Keratinocyte (primary cell): ENCODE measurements at regions not wholly inside any gene's neighbourhood (a gene's known extent, or its start where the extent isn't known, plus 50 kb on each side); places are given as distances from the start of the nearest gene placed in this dataset.

Source experiments
- CTCF ChIP-seq, 3 experiments: IDR thresholded peaks in 1 of 3; conservative IDR thresholded peaks in 1 of 3; optimal IDR thresholded peaks in 1 of 3; 2 replicates in 2 of 3; 3 replicates in 1 of 3; pipeline versions ENCODE3 to v1.5.1; 2011; ENCODE audit warnings: low read length in 3 of 3, mild to moderate bottlenecking in 3 of 3, moderate library complexity in 2 of 3, control low read depth in 1 of 3, inconsistent platforms in 1 of 3; ENCODE audit not compliant: insufficient read depth in 2 of 3; ENCODE audit errors: extremely low read depth in 1 of 3
- EZH2 ChIP-seq: IDR thresholded peaks from one replicate; pipeline ENCODE4 v1.6.1; 2012; ENCODE audit warnings: inconsistent platforms, mild to moderate bottlenecking, low read length, moderate library complexity

GRCh38 chr13:90918536-90918935 lies 429.0 kb upstream of the MIR17HG start:
- no peak for TF ChIP-seq CTCF (optimal IDR thresholded peaks at IDR 0.05 in 1 of 3, IDR thresholded peaks at IDR 0.05 in 1 of 3, conservative IDR thresholded peaks at IDR 0.05 in 1 of 3; ENCODE audit: extremely low read depth in 1 of 3, insufficient read depth in 2 of 3, low read length in 3 of 3)
- TF ChIP-seq EZH2: no peak
